ENCODE measurements at regions not wholly inside any gene's neighbourhood (a gene's known extent, or its start where the extent isn't known, plus 50 kb on each side); places are given as distances from the start of the nearest gene placed in this dataset.

GRCh38 chr2:23069923-23070322 lies 315.1 kb upstream of the KLHL29 start:
- no peak overlapping the region for H3K27ac ChIP-seq (ENCODE audit: low read depth)
- H3K4me3 ChIP-seq (ENCODE audit: low read depth, low read length) = no peak overlapping the region
- no peaks in the 10 kb centered on the region for H3K36me3 ChIP-seq (ENCODE audit: insufficient read depth)
- WGBS = 72% methylated on average over 3 of the region's 3 CpGs
- H3K4me1 ChIP-seq (ENCODE audit: insufficient read depth) = no peaks in the 10 kb centered on the region
- DNase-seq (ENCODE audit: extremely low spot score) = no peak

- Histone ChIP-seq H3K36me3 (ENCODE audit: insufficient read depth) (no peaks in the 10 kb centered on the region), H3K4me3 (ENCODE audit: low read depth, low read length) (no peak overlapping the region), H3K4me1 (ENCODE audit: insufficient read depth) (no peaks in the 10 kb centered on the region), H3K27ac (ENCODE audit: low read depth) (no peak overlapping the region)
- DNase-seq (ENCODE audit: extremely low spot score) = no peak
Measured at GRCh38 chr2:23073056-23073455, 311.9 kb upstream of the KLHL29 start.

- H3K27ac ChIP-seq (ENCODE audit: low read depth) = no peak overlapping the region
- no peak overlapping the region for H3K4me3 ChIP-seq (ENCODE audit: low read depth, low read length)
- H3K4me1 ChIP-seq (ENCODE audit: insufficient read depth) = no peaks in the 10 kb centered on the region
- H3K36me3 ChIP-seq (ENCODE audit: insufficient read depth) = no peaks in the 10 kb centered on the region
- no peak for DNase-seq (ENCODE audit: extremely low spot score)
- 67% methylated on average over 2 of the region's 2 CpGs for WGBS
Measured at GRCh38 chr2:23073671-23074070, 311.3 kb upstream of the KLHL29 start.

DNA sequence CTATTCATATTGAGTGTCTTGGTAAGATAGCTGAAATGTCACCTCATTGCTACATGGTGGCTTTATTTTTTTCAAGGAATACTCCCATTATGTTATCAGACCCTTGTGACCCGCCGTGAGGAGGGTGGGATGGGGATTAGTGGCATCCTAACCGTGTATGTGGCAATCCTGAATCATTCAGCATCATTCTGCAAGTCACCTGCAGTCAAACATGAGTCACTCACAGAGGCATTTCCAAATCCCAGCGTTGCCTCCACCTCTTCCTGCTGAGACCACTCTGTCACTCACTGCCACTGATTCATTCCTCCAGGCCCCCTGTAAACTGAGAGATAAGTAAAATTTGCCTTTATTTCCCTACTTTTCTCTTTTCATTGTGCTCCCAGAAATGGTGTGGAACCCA lies 307.4 kb upstream of the KLHL29 start:
- no peak for DNase-seq (ENCODE audit: extremely low spot score)

GRCh38 chr2:23078784-23079434 lies 306.1 kb upstream of the KLHL29 start:
- no peak for DNase-seq (ENCODE audit: extremely low spot score)
- Histone ChIP-seq H3K4me3 (ENCODE audit: low read depth, low read length) (no peak overlapping the region), H3K4me1 (ENCODE audit: insufficient read depth) (no peaks in the 10 kb centered on the region), H3K36me3 (ENCODE audit: insufficient read depth) (no peaks in the 10 kb centered on the region), H3K27ac (ENCODE audit: low read depth) (no peak overlapping the region)
- 54% methylated on average over 4 of the region's 4 CpGs for WGBS

More for the DNA sequence above, 307.4 kb upstream of the KLHL29 start:
- no peaks in the 10 kb centered on the region for H3K4me1 ChIP-seq (ENCODE audit: insufficient read depth)
- no peak overlapping the region for H3K4me3 ChIP-seq (ENCODE audit: low read depth, low read length)
- WGBS = 77% methylated on average over 4 of the region's 4 CpGs
- no peaks in the 10 kb centered on the region for H3K36me3 ChIP-seq (ENCODE audit: insufficient read depth)
- H3K27ac ChIP-seq (ENCODE audit: low read depth) = no peak overlapping the region

- no peak overlapping the region for H3K27ac ChIP-seq (ENCODE audit: low read depth)
- DNase-seq (ENCODE audit: extremely low spot score) = no peak
- 62% methylated on average over 1 of the region's 1 CpG for WGBS
- no peaks in the 10 kb centered on the region for H3K36me3 ChIP-seq (ENCODE audit: insufficient read depth)
- H3K4me1 ChIP-seq (ENCODE audit: insufficient read depth) = no peaks in the 10 kb centered on the region
- no peak overlapping the region for H3K4me3 ChIP-seq (ENCODE audit: low read depth, low read length)
Measured at GRCh38 chr2:23083966-23084365, 301.0 kb upstream of the KLHL29 start.

DNA sequence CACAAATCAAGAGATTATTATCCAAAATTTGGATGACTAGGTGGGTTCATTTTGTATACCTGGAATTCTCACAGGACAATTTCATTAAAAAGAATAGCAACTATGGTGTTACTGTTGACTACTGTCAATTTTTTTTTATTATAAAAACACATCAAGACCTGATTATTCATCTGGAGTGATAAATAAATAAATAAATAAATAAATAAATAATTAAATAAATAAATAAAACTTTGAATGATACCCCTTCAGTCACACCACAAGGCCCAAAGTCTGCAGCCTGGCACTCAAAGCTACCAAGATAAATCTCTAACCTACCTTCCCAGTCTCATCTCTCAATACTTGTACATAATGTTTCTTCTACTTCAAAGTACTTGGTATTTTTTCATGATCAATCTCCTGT lies 294.0 kb upstream of the KLHL29 start:
- no peaks in the 10 kb centered on the region for H3K36me3 ChIP-seq (ENCODE audit: insufficient read depth)
- H3K4me3 ChIP-seq (ENCODE audit: low read depth, low read length) = no peak overlapping the region
- DNase-seq (ENCODE audit: extremely low spot score) = no peak
- H3K27ac ChIP-seq (ENCODE audit: low read depth) = no peak overlapping the region
- H3K4me1 ChIP-seq (ENCODE audit: insufficient read depth) = no peaks in the 10 kb centered on the region

DNA sequence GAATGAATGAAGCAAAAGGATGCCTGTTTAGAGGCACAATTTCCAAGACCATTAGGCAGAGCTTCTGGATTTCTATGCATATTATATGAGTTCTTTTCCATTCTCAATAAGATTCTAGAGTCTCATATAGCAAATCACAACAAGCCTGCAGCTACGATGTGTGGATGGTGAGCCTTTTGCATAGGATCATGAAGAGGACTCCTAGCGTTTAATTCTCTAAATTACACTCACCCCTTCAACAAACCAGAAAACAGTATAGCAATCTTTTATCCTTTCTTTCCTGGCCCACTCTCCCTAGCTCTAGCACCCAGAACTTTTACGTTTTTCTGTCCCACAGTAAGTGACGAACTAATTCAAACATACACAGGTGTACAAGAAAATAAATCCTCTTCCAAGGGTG lies 293.1 kb upstream of the KLHL29 start:
- no peak for DNase-seq (ENCODE audit: extremely low spot score)
- Histone ChIP-seq H3K27ac (ENCODE audit: low read depth) (no peak overlapping the region), H3K4me3 (ENCODE audit: low read depth, low read length) (no peak overlapping the region), H3K4me1 (ENCODE audit: insufficient read depth) (no peaks in the 10 kb centered on the region), H3K36me3 (ENCODE audit: insufficient read depth) (no peaks in the 10 kb centered on the region)
- WGBS = 78% methylated on average over 4 of the region's 4 CpGs

DNA sequence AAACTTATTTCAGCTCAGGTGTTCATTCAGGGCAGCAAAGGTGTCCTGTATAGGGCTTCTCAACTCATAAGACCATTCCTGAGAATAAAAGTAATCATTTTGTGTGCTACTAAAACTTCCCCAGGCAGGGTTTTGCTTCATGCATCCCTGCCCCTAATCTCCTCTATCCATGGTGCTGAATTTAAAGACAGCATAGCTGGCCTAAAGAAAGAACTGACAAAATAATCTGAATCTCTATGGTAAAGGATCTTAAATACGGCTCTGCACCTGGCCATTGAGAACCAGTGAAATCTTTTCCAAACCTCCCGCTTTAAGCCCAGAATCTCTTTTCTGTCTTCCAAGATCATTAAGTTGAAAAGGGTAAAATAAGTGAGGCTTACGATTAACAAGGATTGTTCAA lies 292.1 kb upstream of the KLHL29 start:
- 49% methylated on average over 3 of the region's 3 CpGs for WGBS
- DNase-seq (ENCODE audit: extremely low spot score) = no peak
- Histone ChIP-seq H3K4me1 (ENCODE audit: insufficient read depth) (no peaks in the 10 kb centered on the region), H3K27ac (ENCODE audit: low read depth) (no peak overlapping the region), H3K4me3 (ENCODE audit: low read depth, low read length) (no peak overlapping the region), H3K36me3 (ENCODE audit: insufficient read depth) (no peaks in the 10 kb centered on the region)

DNA sequence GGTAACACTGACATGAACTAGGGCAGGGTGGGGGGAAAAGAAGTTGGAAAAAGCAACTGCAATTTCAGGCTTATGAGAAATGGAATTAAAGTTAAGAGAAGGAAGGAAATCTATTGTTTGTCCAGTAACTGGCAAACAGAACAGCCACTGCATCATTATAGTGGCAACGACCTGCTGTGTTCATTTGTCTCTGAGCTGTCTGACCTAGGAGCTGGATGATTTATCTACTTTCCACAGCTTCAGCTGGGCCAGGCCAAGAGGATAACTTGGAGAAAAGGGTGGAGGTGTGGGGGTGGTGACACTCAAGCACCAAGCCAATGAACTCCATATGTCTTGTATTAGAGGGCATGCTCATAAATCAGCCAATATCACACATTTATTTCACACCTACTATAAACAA lies 291.5 kb upstream of the KLHL29 start:
- no peak for DNase-seq (ENCODE audit: extremely low spot score)
- Histone ChIP-seq H3K4me1 (ENCODE audit: insufficient read depth) (no peaks in the 10 kb centered on the region), H3K36me3 (ENCODE audit: insufficient read depth) (no peaks in the 10 kb centered on the region), H3K4me3 (ENCODE audit: low read depth, low read length) (no peak overlapping the region), H3K27ac (ENCODE audit: low read depth) (no peak overlapping the region)
- 33% methylated on average over 1 of the region's 1 CpG for WGBS

- Histone ChIP-seq H3K4me1 (ENCODE audit: insufficient read depth) (no peaks in the 10 kb centered on the region), H3K27ac (ENCODE audit: low read depth) (no peak overlapping the region), H3K36me3 (ENCODE audit: insufficient read depth) (no peaks in the 10 kb centered on the region), H3K4me3 (ENCODE audit: low read depth, low read length) (no peak overlapping the region)
- DNase-seq (ENCODE audit: extremely low spot score) = no peak
- 64% methylated on average over 3 of the region's 3 CpGs for WGBS
Measured at GRCh38 chr2:23096906-23097602, 287.9 kb upstream of the KLHL29 start.

- no peak overlapping the region for H3K4me3 ChIP-seq (ENCODE audit: low read depth, low read length)
- no peaks in the 10 kb centered on the region for H3K36me3 ChIP-seq (ENCODE audit: insufficient read depth)
- 59% methylated on average over 2 of the region's 2 CpGs for WGBS
- DNase-seq (ENCODE audit: extremely low spot score) = no peak
- H3K27ac ChIP-seq (ENCODE audit: low read depth) = no peak overlapping the region
- H3K4me1 ChIP-seq (ENCODE audit: insufficient read depth) = no peaks in the 10 kb centered on the region
Measured at GRCh38 chr2:23100406-23100805, 284.6 kb upstream of the KLHL29 start.

- Histone ChIP-seq H3K4me3 (ENCODE audit: low read depth, low read length) (no peak overlapping the region), H3K27ac (ENCODE audit: low read depth) (no peak overlapping the region), H3K36me3 (ENCODE audit: insufficient read depth) (no peaks in the 10 kb centered on the region), H3K4me1 (ENCODE audit: insufficient read depth) (no peaks in the 10 kb centered on the region)
- DNase-seq (ENCODE audit: extremely low spot score) = no peak
- 46% methylated on average over 4 of the region's 4 CpGs for WGBS
Measured at GRCh38 chr2:23106242-23106785, 278.7 kb upstream of the KLHL29 start.

GRCh38 chr2:23107327-23107941 lies 277.5 kb upstream of the KLHL29 start:
- WGBS = 39% methylated on average over 4 of the region's 4 CpGs
- DNase-seq (ENCODE audit: extremely low spot score) = peak; percentile 57
- no peak overlapping the region for H3K27ac ChIP-seq (ENCODE audit: low read depth)

More at GRCh38 chr2:23107327-23107941, 277.5 kb upstream of the KLHL29 start:
- no peaks in the 10 kb centered on the region for H3K4me1 ChIP-seq (ENCODE audit: insufficient read depth)
- no peak overlapping the region for H3K4me3 ChIP-seq (ENCODE audit: low read depth, low read length)
- H3K36me3 ChIP-seq (ENCODE audit: insufficient read depth) = no peaks in the 10 kb centered on the region

All from urinary bladder (tissue), 3 donors.